Neural progenitor cell (in vitro differentiated cells): ENCODE measurements at regions not wholly inside any gene's neighbourhood (a gene's known extent, or its start where the extent isn't known, plus 50 kb on each side); places are given as distances from the start of the nearest gene placed in this dataset.

Source experiments
- CTCF ChIP-seq: fragments of 200-600 bp; sonication (generic); IDR thresholded peaks from 2 replicates; pipeline ENCODE4 v1.5.1; 2017; ENCODE audit warnings: antibody characterized with exemption, mild to moderate bottlenecking
- EZH2 ChIP-seq: fragments of 200-600 bp; sonication (generic); IDR thresholded peaks from 2 replicates; pipeline ENCODE4 v1.6.1; 2017; ENCODE audit warnings: antibody characterized with exemption, mild to moderate bottlenecking, moderate library complexity
- EZH2phosphoT487 ChIP-seq: fragments of 200-600 bp; sonication (generic); IDR thresholded peaks from 2 replicates; pipeline ENCODE4 v1.6.1; 2017; ENCODE audit warnings: antibody characterized with exemption

GRCh38 chr21:24302400-24302799 lies 1304.9 kb downstream of the MRPL39 start:
- no peak for TF ChIP-seq CTCF
- no peak for TF ChIP-seq EZH2phosphoT487
- TF ChIP-seq EZH2 = no peak
